ENCODE measurements at regions not wholly inside any gene's neighbourhood (a gene's known extent, or its start where the extent isn't known, plus 50 kb on each side); places are given as distances from the start of the nearest gene placed in this dataset.
"Not testable (repeated sequence)": the region's sequence is repeated elsewhere in the genome, so short reads cannot be mapped to it uniquely, and the experiment has no call there.

DNA sequence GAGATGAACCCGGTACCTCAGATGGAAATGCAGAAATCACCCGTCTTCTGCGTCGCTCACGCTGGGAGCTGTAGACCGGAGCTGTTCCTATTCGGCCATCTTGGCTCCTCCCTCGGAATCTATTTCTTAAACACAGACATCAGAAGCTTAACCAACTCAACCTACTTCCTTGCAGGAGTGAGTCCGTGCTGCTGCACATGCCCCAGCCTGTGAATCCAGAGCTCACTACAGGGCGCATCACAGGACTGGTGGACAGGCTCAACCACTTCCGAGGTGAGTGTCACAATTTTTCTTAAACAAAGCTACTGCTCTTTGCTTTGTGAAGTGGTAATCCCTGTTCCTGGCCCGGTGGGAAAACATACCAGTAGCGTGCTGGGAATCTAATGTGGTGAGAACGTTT, 353.4 kb downstream of the SRGAP2C start:
- H3K9me1 ChIP-seq (ENCODE audit: insufficient read depth, low read length); H4K8ac ChIP-seq (ENCODE audit: low read depth in 2 of 2, low read length in 2 of 2); H2BK15ac ChIP-seq (ENCODE audit: low read depth, low read length); H3K9me3 ChIP-seq (ENCODE audit: control insufficient read depth, insufficient read depth, low read length); H3K27me3 ChIP-seq (ENCODE audit: control insufficient read depth, insufficient read depth, low read length); H3K27ac ChIP-seq (ENCODE audit: insufficient read depth, low read length); H2AFZ ChIP-seq (replicated peaks; ENCODE audit: low read length, poor library complexity); intact Hi-C loops (cut with micrococcal nuclease); H3K14ac ChIP-seq (replicated peaks; ENCODE audit: low read depth, low read length); H2AK5ac ChIP-seq (ENCODE audit: low read depth, low read length); CTCF ChIA-PET; in situ Hi-C loops (cut with MboI; ENCODE audit: low sequenced_read_pairs); H3K4ac ChIP-seq (ENCODE audit: low read depth, low read length); BruUV-seq (replicated peaks); H4K5ac ChIP-seq (ENCODE audit: low read depth, low read length); H4K91ac ChIP-seq (ENCODE audit: insufficient read depth, low read depth, low read length); H3K18ac ChIP-seq (ENCODE audit: low read depth, low read length); H3K4me2 ChIP-seq (ENCODE audit: low read depth, low read length); H3K36me3 ChIP-seq (ENCODE audit: control insufficient read depth, insufficient read depth, low read length); H4K20me1 ChIP-seq (ENCODE audit: insufficient read depth, low read length); DNase-seq; H2BK120ac ChIP-seq (ENCODE audit: low read depth, low read length); H3K79me1 ChIP-seq (ENCODE audit: low read depth in 1 of 2, low read length in 2 of 2); H2AK9ac ChIP-seq (replicated peaks; ENCODE audit: low read depth, low read length, poor library complexity); H3K9ac ChIP-seq (ENCODE audit: low read depth, low read length); ATAC-seq (ENCODE audit: low read depth); H2BK20ac ChIP-seq (ENCODE audit: low read depth, low read length); POLR2A ChIA-PET (ENCODE audit: unreplicated experiment); H3K4me1 ChIP-seq (ENCODE audit: control insufficient read depth, insufficient read depth, low read length); H3K56ac ChIP-seq (ENCODE audit: extremely low read depth, insufficient read depth, low read length); H2BK5ac ChIP-seq (ENCODE audit: low read depth, low read length, poor library complexity, severe bottlenecking); H3K23ac ChIP-seq (ENCODE audit: low read depth, low read length); H3K4me3 ChIP-seq (ENCODE audit: insufficient read depth, low read depth, low read length); dilution Hi-C loops (cut with HindIII; ENCODE audit: low sequenced_read_pairs, unreplicated experiment): not testable (repeated sequence)
- WGBS, 2 experiments (ENCODE audit: extremely low coverage in 2 of 2, insufficient read length in 1 of 2) = 100% methylated on average over 1 of the region's 14 CpGs; no CpG with 5 or more reads in 1 of the 2 experiments
